ENCODE measurements at regions not wholly inside any gene's neighbourhood (a gene's known extent, or its start where the extent isn't known, plus 50 kb on each side); places are given as distances from the start of the nearest gene placed in this dataset.

DNA sequence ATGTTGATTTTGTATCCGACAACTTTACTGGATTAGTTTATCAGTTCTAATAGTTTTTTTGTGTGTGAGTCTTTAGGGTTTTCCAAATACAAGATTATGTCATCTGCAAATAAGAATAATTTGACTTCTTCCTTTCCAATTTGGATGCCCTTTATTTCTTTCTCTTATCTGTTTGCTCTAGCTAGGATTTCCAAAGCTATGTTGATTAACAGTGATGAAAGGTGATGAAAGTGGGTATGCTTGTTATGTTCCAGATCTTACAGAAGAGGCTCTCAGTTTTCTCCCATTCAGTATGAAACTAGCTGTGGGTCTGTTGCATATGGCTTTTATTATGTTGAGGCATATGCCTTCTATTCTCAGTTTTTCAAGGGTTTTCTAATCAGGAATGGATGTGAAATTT is 56.4 kb upstream of the CHRNB4 start:
- WGBS (ENCODE audit: missing lambda C conversion rate), result 68% methylated on average over 1 of the region's 1 CpG
- CTCF ChIA-PET, result interaction anchor here (1.0 to 11.4 kb wide), 4 partner anchors 12 to 73 kb away, joined by 3 to 87 read pairs (median 5); no protein-coding TSS in a partner anchor

GRCh38 chr15:78696436-78696835 is 55.4 kb upstream of the CHRNB4 start:
- H3K27ac ChIP-seq, result no peak overlapping the region
- H3K4me1 ChIP-seq, result no peaks in the 10 kb centered on the region
- TF ChIP-seq REST (IDR thresholded peaks at IDR 0.05), result no peak
- TF ChIP-seq MYC (IDR thresholded peaks at IDR 0.05; ENCODE audit: borderline replicate concordance, low read length), result no peak
- no peak for TF ChIP-seq ZFP36 (IDR thresholded peaks at IDR 0.05; ENCODE audit: borderline replicate concordance, partially characterized antibody)
- TF ChIP-seq, protein P1, sequence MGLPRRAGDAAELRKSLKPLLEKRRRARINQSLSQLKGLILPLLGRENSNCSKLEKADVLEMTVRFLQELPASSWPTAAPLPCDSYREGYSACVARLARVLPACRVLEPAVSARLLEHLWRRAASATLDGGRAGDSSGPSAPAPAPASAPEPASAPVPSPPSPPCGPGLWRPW (IDR thresholded peaks at IDR 0.05), result no peak
- TF ChIP-seq FOXS1 (CRISPR knock-in tag; IDR thresholded peaks at IDR 0.05), result no peak
- TF ChIP-seq BHLHE40 (IDR thresholded peaks at IDR 0.05; ENCODE audit: low read depth, low read length), result no peak
- no peak for TF ChIP-seq ZNF302 (CRISPR knock-in tag; IDR thresholded peaks at IDR 0.05)
- no peak for TF ChIP-seq RNF2 (IDR thresholded peaks at IDR 0.05; ENCODE audit: borderline replicate concordance, low read depth)
- no peak for TF ChIP-seq JUNB (IDR thresholded peaks at IDR 0.05)
- TF ChIP-seq ZC3H11A (IDR thresholded peaks at IDR 0.05), result no peak
- ChIA-PET POLR2A (no interaction called here), CTCF (interaction anchor here (0.7 to 11.4 kb wide), 5 partner anchors 13 to 72 kb away, joined by 3 to 87 read pairs (median 6); no protein-coding TSS in a partner anchor)
- FAIRE-seq, result peak; percentile 59
- no peak for ATAC-seq
- no peak overlapping the region for H3K4me3 ChIP-seq
- no peak overlapping the region for H3K4me2 ChIP-seq
- no peaks in the 10 kb centered on the region for H3K9me3 ChIP-seq
- DNase-seq (ENCODE audit: low read depth in 1 of 2, low spot score in 1 of 2), result no peak

More for the DNA sequence above, 56.4 kb upstream of the CHRNB4 start:
- Histone ChIP-seq H3K27ac (no peak overlapping the region), H3K4me1 (no peaks in the 10 kb centered on the region), H3K4me3 (no peak overlapping the region), H3K4me2 (no peak overlapping the region), H3K9me3 (no peaks in the 10 kb centered on the region)
- ATAC-seq (no peak), DNase-seq (ENCODE audit: low read depth in 1 of 2, low spot score in 1 of 2) (no peak), FAIRE-seq (no peak)
- TF ChIP-seq, protein P2, sequence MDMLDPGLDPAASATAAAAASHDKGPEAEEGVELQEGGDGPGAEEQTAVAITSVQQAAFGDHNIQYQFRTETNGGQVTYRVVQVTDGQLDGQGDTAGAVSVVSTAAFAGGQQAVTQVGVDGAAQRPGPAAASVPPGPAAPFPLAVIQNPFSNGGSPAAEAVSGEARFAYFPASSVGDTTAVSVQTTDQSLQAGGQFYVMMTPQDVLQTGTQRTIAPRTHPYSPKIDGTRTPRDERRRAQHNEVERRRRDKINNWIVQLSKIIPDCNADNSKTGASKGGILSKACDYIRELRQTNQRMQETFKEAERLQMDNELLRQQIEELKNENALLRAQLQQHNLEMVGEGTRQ (IDR thresholded peaks at IDR 0.05), result no peak
- TF ChIP-seq FOXS1 (CRISPR knock-in tag; IDR thresholded peaks at IDR 0.05) (no peak), TP53 (CRISPR knock-in tag; IDR thresholded peaks at IDR 0.05) (no peak), NR3C1 (IDR thresholded peaks at IDR 0.05) (no peak), FOSL2 (IDR thresholded peaks at IDR 0.05) (no peak), FOSL2 (CRISPR knock-in tag; IDR thresholded peaks at IDR 0.05) (no peak), HEYL (CRISPR knock-in tag; IDR thresholded peaks at IDR 0.05) (no peak), KDM1A (IDR thresholded peaks at IDR 0.05; ENCODE audit: low read depth) (no peak), ZNF302 (CRISPR knock-in tag; IDR thresholded peaks at IDR 0.05) (no peak), REST (IDR thresholded peaks at IDR 0.05) (no peak), JUN (IDR thresholded peaks at IDR 0.05) (no peak), BCL3 (IDR thresholded peaks at IDR 0.05) (no peak), TFCP2L1 (CRISPR knock-in tag; IDR thresholded peaks at IDR 0.05) (no peak)
- POLR2A ChIA-PET, result no interaction called here
